Stimulated activated CD8-positive, alpha-beta memory T cell treated with anti-CD3 and anti-CD28 coated beads, Interleukin-7, amount 100 ng/mL, for 1 hour (primary cell): ENCODE measurements at regions not wholly inside any gene's neighbourhood (a gene's known extent, or its start where the extent isn't known, plus 50 kb on each side); places are given as distances from the start of the nearest gene placed in this dataset.

Source experiments
- DNase-seq, 2 donors: peaks; one replicate each; pipeline ENCODE4 v3.0.0-alpha.2; 2020; ENCODE audit warnings: low read depth in 2 of 2

- no peak for DNase-seq
Observed at GRCh38 chr10:21264271-21264670, 261.2 kb downstream of the SKIDA1 start.

- no peak for DNase-seq
Observed at GRCh38 chr10:21263839-21264238, 261.6 kb downstream of the SKIDA1 start.

DNA sequence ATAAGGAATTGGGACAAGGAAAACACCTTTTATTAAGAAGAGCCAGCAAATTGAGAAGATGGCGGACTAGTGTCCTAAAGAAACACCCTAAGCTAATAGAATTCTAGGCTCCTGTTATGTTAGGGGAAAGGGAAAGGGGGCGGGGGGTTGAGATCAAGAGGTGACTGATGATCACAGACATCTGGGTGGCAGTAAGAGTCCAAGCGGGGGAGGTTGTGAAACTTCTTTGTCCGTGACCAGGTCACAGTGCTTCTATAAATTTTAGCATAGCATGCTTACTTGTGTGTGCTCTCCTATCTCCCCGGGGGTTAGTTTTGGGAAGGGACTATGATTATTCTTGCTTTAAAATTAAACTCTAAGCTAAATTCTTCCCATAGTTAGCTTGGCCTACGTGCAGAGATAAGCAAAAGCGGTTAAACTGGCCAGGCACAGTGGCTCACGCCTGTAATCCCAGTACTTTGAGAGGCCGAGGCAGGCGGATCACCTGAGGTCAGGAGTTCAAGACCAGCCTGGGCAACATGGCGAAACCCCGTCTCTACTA, 262.1 kb downstream of the SKIDA1 start:
- DNase-seq = no peak

DNA sequence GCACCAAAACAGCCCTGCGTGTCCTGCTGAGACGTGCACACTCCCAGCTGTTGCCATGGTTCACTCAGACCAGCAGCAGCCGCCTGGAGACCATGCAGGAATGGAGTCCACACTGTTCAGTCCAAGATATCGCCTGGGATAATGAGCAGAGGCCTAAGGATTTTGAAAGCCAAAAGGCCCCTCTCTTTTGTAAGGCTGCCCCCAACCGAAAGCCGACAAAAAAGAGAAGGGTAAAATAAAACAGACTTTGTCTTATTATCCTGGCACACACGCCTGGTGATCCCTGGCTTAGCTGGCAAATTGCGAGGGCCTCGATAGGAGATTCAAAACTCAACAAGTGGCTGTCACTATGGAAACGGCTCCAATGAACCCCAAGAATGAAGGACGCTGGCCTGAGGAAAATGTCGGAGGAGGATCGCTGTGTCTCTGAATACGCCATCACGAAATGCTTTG, 263.6 kb downstream of the SKIDA1 start:
- no peak for DNase-seq

- no peak for DNase-seq
Observed at GRCh38 chr10:21260506-21261149, 264.9 kb downstream of the SKIDA1 start.

DNA sequence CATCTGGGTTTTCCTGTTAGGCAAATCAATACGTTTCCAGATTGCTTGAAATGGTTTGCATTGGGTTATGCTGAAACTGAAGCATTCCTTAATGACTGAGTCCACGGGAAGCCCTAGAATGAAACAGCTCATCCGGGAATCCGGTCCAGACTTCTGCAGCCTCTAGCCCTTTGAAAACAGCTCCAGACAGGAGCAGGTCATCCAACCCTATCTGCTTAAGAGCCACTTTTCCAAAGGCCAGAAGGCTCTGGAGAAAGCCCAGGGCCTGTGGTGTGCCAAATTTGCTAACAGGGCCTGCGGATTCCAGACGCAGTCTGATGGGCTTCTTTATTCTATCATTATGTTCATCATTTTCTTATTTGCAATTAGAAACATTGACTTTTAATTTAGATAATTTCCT, 265.4 kb downstream of the SKIDA1 start:
- DNase-seq = no peak

GRCh38 chr10:21257919-21258318, 267.6 kb downstream of the SKIDA1 start:
- no peak for DNase-seq

- DNase-seq = no peak
Observed at GRCh38 chr10:21257191-21257590, 268.3 kb downstream of the SKIDA1 start.

DNA sequence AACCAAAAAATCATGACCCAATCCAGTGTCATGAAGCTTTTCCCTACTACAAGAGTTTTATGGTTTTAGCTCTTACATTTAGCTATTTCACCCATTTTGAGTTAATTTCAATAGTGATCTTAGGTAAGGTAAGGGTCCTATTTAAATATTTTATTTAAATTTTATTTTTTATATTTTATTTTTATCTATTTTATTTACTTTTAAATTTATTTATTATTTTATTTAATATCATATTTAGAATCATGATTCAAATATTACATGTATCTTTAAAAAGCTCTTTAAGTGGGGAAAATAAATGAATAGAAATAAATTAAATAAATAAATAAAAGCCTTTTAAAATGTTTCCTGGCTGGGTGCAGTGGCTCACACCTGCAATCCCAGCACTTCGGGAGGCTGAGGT, 276.0 kb downstream of the SKIDA1 start:
- DNase-seq = no peak

- no peak for DNase-seq
Observed at GRCh38 chr10:21247592-21247991, 277.9 kb downstream of the SKIDA1 start.

DNA sequence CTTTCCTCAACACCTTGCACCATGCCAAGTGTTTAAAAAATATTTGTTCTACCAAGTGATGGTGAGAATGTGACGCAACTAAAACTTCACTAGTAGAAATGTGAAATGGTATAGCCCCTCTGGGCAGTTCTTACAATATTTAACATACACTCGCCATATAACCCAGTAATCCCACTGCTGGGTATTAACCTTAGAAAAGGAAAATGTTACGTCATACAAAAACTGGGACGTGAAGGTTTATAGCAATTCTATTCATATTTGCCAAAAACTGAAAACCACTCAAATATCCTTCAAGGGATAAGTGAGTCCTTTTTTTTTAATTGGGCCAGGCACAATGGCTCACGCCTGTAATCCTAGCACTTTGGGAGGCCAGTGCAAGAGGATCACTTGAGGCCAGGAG, 279.3 kb downstream of the SKIDA1 start:
- no peak for DNase-seq

DNA sequence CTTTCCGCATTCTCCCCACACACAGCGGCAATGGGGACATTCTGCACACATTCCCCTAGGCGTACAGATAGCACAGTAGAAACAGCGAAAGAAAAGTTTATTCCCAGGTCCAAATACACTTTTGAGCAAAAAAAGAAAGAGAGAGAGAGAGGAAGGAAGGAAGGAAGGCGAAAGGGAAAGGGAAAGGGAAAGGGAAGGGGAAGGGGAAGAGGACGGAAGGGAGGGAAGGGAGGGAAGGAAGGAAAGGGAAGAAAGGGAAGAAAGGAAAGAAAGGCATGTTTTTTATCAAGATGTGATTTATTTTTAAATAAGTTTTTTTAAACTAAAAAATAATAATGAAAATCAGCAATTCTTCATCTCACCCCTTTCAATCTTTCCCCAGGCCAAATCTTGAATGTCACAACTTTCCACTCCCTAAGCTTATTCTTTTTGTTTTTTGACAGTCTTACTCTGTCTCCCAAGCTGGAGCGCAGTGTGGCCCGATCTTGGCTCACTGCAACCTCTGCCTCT, 281.7 kb downstream of the SKIDA1 start:
- DNase-seq = no peak

GRCh38 chr10:21242915-21243314, 282.6 kb downstream of the SKIDA1 start:
- DNase-seq = no peak

- no peak for DNase-seq
Observed at GRCh38 chr10:21238717-21239116, 286.8 kb downstream of the SKIDA1 start.

GRCh38 chr10:21238044-21238443, 287.4 kb downstream of the SKIDA1 start:
- DNase-seq = no peak

DNA sequence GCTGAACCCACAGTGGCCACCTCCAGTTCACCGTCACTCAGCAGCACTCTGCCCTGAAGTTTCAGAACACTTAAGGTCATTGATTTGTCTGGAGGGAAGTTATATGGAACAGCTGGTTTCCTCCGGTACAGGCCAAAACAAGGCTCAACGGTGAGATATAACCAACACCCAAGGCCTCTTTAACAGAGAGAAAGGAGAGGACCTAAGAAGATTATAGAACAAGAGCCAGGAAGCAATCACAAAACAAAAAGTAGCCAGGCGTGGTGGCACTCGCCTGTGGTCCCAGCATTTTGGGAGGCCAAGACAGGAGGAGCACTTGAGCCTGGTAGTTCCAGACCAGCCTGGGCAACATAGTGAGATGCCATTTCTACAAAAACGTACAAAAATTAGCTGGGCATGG, 290.7 kb downstream of the SKIDA1 start:
- DNase-seq = no peak

GRCh38 chr10:21230219-21230618, 295.3 kb downstream of the SKIDA1 start:
- no peak for DNase-seq

DNA sequence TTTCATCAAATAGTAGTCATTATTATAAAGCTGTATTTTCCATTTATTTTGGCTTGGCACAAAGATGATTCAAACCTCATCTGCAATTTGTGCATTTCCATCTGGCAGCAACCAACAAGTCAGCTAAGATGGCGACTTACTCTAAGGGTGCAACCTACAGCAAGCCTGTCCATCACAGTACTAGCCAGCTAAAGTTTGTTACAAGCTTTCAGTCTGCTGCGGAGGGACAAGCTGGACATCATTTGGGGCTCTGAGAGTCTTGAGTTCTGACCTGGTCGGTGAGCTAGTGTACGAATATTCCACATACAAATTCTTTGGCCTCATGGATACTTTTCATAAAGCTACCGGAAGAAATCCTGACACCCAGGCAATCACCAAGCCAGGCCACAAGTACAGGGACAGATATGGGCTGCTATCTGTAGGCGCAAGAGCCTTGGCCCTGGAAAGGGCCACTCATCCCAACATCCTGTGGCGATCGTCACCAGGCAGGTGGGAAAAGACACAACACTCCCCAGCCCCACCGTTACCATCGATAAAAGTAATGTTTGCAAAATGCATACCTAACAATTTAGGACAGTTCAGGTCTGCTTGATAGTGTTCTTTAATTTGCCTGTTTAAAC, 307.6 kb downstream of the SKIDA1 start:
- no peak for DNase-seq

- no peak for DNase-seq
Observed at GRCh38 chr10:21217107-21217506, 308.4 kb downstream of the SKIDA1 start.

DNA sequence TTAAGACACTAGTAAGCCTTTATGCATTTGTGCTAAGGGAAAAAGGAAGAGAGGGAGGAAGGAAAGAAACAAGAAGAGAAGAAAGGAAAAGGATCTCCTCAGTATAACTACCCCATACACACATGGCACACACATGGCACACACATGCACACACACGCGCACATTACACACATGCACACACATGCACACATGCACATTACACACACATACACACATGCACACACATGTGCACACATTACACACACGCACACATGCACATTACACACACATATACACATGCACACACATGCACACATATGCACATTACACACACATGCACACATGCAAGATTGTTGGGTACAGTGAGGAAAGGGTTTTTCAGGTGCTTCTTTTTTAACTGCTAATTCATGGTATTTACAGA, 311.2 kb downstream of the SKIDA1 start:
- no peak for DNase-seq

DNA sequence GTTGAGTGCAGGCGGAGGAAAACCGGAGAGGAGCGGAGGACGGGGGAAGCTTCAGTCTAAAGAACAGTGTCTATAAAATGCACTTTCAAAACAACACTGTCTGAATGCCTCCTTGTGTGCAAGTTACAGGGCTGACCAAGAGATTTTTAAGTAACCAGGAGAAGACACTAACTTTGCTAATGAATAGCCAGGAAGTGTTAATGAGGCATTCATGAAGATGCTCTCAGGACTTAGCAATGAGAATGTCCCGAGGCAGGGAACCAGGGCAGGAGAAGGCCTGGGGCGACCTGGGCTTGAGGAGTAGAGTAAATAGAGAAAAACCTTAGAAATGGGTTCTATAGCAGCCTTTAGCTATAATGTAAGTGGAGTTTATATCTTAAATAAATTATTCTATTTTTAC, 312.1 kb downstream of the SKIDA1 start:
- DNase-seq = no peak

- DNase-seq = no peak
Observed at GRCh38 chr10:21212912-21213311, 312.6 kb downstream of the SKIDA1 start.

- DNase-seq = no peak
Observed at GRCh38 chr10:21212348-21212747, 313.1 kb downstream of the SKIDA1 start.
